Activated CD4-positive, alpha-beta T cell treated with anti-CD3 and anti-CD28 coated beads, Interleukin-2, amount 10 ng/mL, durations not matched to agents 7 days and 5 days (primary cell): ENCODE measurements at regions not wholly inside any gene's neighbourhood (a gene's known extent, or its start where the extent isn't known, plus 50 kb on each side); places are given as distances from the start of the nearest gene placed in this dataset.

Experiments
- CTCF ChIA-PET: fragments of 350-600 bp; sonication (Branson Sonifier 250); formaldehyde crosslinking; loops from one replicate; lab custom pipeline; 2021; ENCODE audit warnings: antibody characterized with exemption; lab: Charles Lee
- POLR2A ChIA-PET: fragments of 350-600 bp; sonication (Branson Sonifier 250); formaldehyde crosslinking; loops from one replicate; lab custom pipeline; 2021; ENCODE audit warnings: antibody characterized with exemption; lab: Charles Lee
- DNase-seq: peaks from one replicate; pipeline ENCODE4 v3.0.0-alpha.2; 2020
- H3K27ac Mint-ChIP-seq: one replicate; pipeline ENCODE4 v1.8.0; 2021; ENCODE audit warnings: mild to moderate bottlenecking, moderate library complexity, mixed read lengths
- H3K27me3 Mint-ChIP-seq: one replicate; pipeline ENCODE4 v1.8.0; 2021; ENCODE audit warnings: mixed read lengths
- H3K36me3 Mint-ChIP-seq: one replicate; pipeline ENCODE4 v1.8.0; 2021; ENCODE audit warnings: low read depth, mixed read lengths
- H3K4me1 Mint-ChIP-seq: one replicate; pipeline ENCODE4 v1.8.0; 2021; ENCODE audit warnings: mixed read lengths
- H3K4me3 Mint-ChIP-seq: one replicate; pipeline ENCODE4 v1.8.0; 2021; ENCODE audit warnings: mild to moderate bottlenecking, moderate library complexity, mixed read lengths
- H3K9me3 Mint-ChIP-seq: one replicate; pipeline ENCODE4 v1.8.0; 2021; ENCODE audit warnings: mixed read lengths

DNA sequence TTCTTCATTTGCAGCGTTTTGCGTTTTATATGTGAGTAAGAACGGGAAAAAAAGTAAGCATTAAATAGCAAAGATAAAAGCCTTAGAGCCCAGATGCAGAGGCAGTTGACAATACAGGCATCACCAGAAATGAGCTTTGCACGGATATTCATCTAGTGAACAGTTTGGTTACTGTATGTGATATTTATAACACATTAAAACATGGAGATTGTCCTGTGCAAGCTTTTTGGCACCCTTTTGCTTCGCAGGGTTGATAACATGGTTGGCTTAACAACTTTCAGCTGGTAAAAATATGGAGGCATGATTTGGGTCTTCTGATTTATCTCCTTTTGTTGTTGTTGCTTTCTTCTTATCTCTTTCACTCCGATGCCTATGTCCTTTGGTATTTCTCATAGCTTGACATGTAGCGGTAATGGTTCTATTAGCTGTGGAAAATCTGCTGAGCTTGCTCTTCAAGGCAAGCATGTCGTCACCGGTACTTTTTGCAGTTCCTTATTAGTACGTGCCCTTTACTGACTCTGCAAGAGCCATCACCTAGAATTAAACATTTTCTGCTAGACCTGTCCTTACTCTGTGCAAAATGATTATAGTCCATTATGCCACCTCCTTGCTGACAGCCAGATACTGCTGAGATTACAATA lies 102.9 kb downstream of the PCDH7 start:
- POLR2A ChIA-PET, result no interaction called here
- Mint-ChIP-seq H3K4me3 (no peak overlapping the region), H3K4me1 (no peaks in the 10 kb centered on the region), H3K9me3 (peaks cover 3% of the 10 kb centered on the region), H3K27ac (no peak overlapping the region), H3K36me3 (no peaks in the 10 kb centered on the region), H3K27me3 (no peaks in the 10 kb centered on the region)
- CTCF ChIA-PET, result no interaction called here
- DNase-seq, result no peak

- Mint-ChIP-seq H3K9me3 (peaks cover 3% of the 10 kb centered on the region), H3K27me3 (no peaks in the 10 kb centered on the region), H3K4me3 (no peak overlapping the region), H3K27ac (no peak overlapping the region), H3K36me3 (no peaks in the 10 kb centered on the region), H3K4me1 (no peaks in the 10 kb centered on the region)
- no peak for DNase-seq
- CTCF ChIA-PET, result no interaction called here
- POLR2A ChIA-PET, result no interaction called here
These were observed 105.0 kb downstream of the PCDH7 start for GRCh38 chr4:30825008-30825770.

DNA sequence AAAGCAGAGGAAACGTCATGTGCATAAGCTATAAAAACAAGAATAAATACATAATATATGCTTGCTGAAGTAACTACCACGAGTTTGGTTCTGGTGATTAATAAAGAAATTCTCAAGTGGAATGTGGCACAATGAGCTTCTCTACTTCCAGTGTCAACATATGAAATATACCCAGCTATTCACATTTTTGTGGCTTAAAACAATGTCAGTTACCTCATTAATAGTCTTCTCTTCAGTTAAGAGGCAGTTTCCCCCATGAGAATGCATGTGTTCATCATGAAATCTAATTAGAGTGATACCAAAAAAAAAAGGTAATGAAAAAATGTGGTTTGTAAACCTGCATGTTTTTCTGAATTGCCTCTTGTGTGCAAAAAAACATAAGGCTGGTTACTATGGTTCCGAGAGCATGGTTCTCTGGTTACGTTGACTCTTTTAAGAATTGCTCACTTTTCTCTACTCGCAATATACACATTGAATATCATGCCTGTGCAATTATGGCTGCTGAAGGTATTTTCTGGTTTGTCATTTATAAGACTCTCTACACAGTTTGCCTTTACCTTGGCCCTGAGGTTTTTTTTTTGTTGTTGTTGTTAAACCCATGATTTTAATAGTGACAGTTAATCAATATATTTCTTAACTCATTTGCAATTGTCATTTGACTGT lies 108.2 kb downstream of the PCDH7 start:
- Mint-ChIP-seq H3K9me3 (no peaks in the 10 kb centered on the region), H3K4me3 (no peak overlapping the region), H3K36me3 (no peaks in the 10 kb centered on the region), H3K27ac (no peak overlapping the region), H3K27me3 (no peaks in the 10 kb centered on the region), H3K4me1 (no peaks in the 10 kb centered on the region)
- no peak for DNase-seq
- ChIA-PET POLR2A (no interaction called here), CTCF (no interaction called here)

DNA sequence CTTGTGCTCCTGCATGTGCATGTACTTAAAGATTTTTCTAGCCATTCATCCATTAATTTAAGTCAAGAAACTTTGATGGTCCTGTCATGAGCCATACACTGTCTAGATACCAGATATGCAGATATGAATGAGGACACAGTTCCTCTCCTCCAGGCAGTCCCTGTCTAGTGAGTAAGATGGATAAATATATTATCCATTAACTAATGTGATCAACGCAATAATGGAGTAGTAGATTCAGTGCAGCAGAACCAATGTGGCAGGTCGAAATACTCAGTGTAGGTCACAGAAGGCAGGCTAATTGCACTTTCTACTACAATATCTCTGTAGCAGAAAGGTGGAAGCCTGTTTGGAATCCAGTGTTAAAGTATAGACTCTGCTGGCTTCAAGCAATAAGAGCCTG lies 112.5 kb downstream of the PCDH7 start:
- Mint-ChIP-seq H3K4me3 (no peak overlapping the region), H3K9me3 (no peaks in the 10 kb centered on the region), H3K27me3 (no peaks in the 10 kb centered on the region), H3K4me1 (no peaks in the 10 kb centered on the region), H3K36me3 (no peaks in the 10 kb centered on the region), H3K27ac (no peak overlapping the region)
- ChIA-PET CTCF (no interaction called here), POLR2A (no interaction called here)
- no peak for DNase-seq

- H3K9me3 Mint-ChIP-seq, result no peaks in the 10 kb centered on the region
- H3K27me3 Mint-ChIP-seq, result no peaks in the 10 kb centered on the region
- H3K4me3 Mint-ChIP-seq, result no peak overlapping the region
- H3K36me3 Mint-ChIP-seq, result no peaks in the 10 kb centered on the region
- no peak for DNase-seq
- no peaks in the 10 kb centered on the region for H3K4me1 Mint-ChIP-seq
- CTCF ChIA-PET, result no interaction called here
- no peak overlapping the region for H3K27ac Mint-ChIP-seq
- POLR2A ChIA-PET, result no interaction called here
These were observed 113.0 kb downstream of the PCDH7 start for GRCh38 chr4:30833206-30833605.

DNA sequence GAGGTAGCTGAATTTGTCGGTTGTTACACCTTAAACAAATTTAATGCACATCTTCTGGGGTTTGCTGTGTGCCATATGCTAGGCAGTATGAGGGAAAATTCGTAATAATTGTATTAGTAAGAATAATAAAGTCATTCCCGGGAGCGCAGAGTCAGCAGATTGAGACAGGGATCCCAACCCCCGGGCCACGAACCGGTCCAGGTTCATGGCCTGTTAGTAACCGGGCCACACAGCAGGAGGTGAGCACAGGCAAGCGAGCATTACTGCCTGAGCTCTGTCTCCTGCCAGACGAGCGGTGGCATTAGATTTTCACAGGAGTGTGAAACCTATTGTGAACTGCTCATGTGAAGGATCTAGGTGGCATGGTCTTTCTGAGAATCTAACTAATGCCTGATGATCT lies 114.9 kb downstream of the PCDH7 start:
- POLR2A ChIA-PET, result no interaction called here
- Mint-ChIP-seq H3K27ac (no peak overlapping the region), H3K4me3 (no peak overlapping the region), H3K4me1 (no peaks in the 10 kb centered on the region), H3K36me3 (no peaks in the 10 kb centered on the region), H3K27me3 (no peaks in the 10 kb centered on the region), H3K9me3 (no peaks in the 10 kb centered on the region)
- no peak for DNase-seq
- CTCF ChIA-PET, result no interaction called here

GRCh38 chr4:30836231-30836630 lies 116.1 kb downstream of the PCDH7 start:
- POLR2A ChIA-PET, result no interaction called here

GRCh38 chr4:30837131-30837539 lies 117.0 kb downstream of the PCDH7 start:
- ChIA-PET CTCF (no interaction called here), POLR2A (no interaction called here)
- no peaks in the 10 kb centered on the region for H3K4me1 Mint-ChIP-seq

More at GRCh38 chr4:30836231-30836630, 116.1 kb downstream of the PCDH7 start:
- Mint-ChIP-seq H3K4me1 (no peaks in the 10 kb centered on the region), H3K27ac (no peak overlapping the region), H3K27me3 (no peaks in the 10 kb centered on the region), H3K4me3 (no peak overlapping the region), H3K36me3 (no peaks in the 10 kb centered on the region), H3K9me3 (no peaks in the 10 kb centered on the region)
- CTCF ChIA-PET, result no interaction called here
- DNase-seq, result no peak

GRCh38 chr4:30837861-30838260 lies 117.7 kb downstream of the PCDH7 start:
- H3K4me3 Mint-ChIP-seq, result no peak overlapping the region
- H3K36me3 Mint-ChIP-seq, result no peaks in the 10 kb centered on the region
- DNase-seq, result no peak
- no peaks in the 10 kb centered on the region for H3K4me1 Mint-ChIP-seq
- ChIA-PET CTCF (no interaction called here), POLR2A (no interaction called here)
- H3K9me3 Mint-ChIP-seq, result no peaks in the 10 kb centered on the region
- no peak overlapping the region for H3K27ac Mint-ChIP-seq
- no peaks in the 10 kb centered on the region for H3K27me3 Mint-ChIP-seq

More at GRCh38 chr4:30837131-30837539, 117.0 kb downstream of the PCDH7 start:
- no peak overlapping the region for H3K4me3 Mint-ChIP-seq
- no peaks in the 10 kb centered on the region for H3K27me3 Mint-ChIP-seq
- DNase-seq, result no peak
- no peaks in the 10 kb centered on the region for H3K9me3 Mint-ChIP-seq
- H3K36me3 Mint-ChIP-seq, result no peaks in the 10 kb centered on the region
- H3K27ac Mint-ChIP-seq, result no peak overlapping the region

DNA sequence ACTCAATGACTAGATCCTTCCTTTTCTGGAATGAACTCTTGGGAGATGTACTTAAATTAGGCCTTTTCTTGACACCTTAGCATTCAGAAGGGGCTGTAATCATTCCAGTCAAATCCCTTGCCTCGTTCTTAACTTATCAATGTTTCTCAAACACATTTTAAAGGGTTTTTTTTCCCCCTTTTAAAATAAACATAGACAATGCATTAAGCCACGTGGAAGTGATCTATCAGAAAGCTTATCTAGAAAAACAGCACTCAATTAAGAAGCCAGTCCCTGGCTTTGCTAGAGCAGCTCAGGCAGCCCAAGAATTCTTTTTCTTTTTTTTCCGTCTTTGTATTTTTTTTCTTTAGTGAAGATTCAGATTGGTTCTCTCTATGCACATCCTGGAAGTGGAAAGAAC lies 118.2 kb downstream of the PCDH7 start:
- Mint-ChIP-seq H3K4me1 (no peaks in the 10 kb centered on the region), H3K36me3 (no peaks in the 10 kb centered on the region), H3K27me3 (no peaks in the 10 kb centered on the region), H3K4me3 (no peak overlapping the region), H3K9me3 (no peaks in the 10 kb centered on the region), H3K27ac (no peak overlapping the region)
- no peak for DNase-seq
- CTCF ChIA-PET, result no interaction called here
- POLR2A ChIA-PET, result no interaction called here

- no peak for DNase-seq
- Mint-ChIP-seq H3K4me1 (no peaks in the 10 kb centered on the region), H3K36me3 (no peaks in the 10 kb centered on the region), H3K4me3 (no peak overlapping the region), H3K27me3 (no peaks in the 10 kb centered on the region), H3K9me3 (no peaks in the 10 kb centered on the region), H3K27ac (no peak overlapping the region)
- CTCF ChIA-PET, result no interaction called here
- POLR2A ChIA-PET, result no interaction called here
These were observed 119.7 kb downstream of the PCDH7 start for GRCh38 chr4:30839583-30840520.

GRCh38 chr4:30840571-30840970 lies 120.4 kb downstream of the PCDH7 start:
- no peak overlapping the region for H3K4me3 Mint-ChIP-seq
- H3K9me3 Mint-ChIP-seq, result no peaks in the 10 kb centered on the region
- H3K4me1 Mint-ChIP-seq, result no peaks in the 10 kb centered on the region
- ChIA-PET POLR2A (no interaction called here), CTCF (no interaction called here)
- no peak overlapping the region for H3K27ac Mint-ChIP-seq
- no peak for DNase-seq
- no peaks in the 10 kb centered on the region for H3K27me3 Mint-ChIP-seq
- no peaks in the 10 kb centered on the region for H3K36me3 Mint-ChIP-seq

DNA sequence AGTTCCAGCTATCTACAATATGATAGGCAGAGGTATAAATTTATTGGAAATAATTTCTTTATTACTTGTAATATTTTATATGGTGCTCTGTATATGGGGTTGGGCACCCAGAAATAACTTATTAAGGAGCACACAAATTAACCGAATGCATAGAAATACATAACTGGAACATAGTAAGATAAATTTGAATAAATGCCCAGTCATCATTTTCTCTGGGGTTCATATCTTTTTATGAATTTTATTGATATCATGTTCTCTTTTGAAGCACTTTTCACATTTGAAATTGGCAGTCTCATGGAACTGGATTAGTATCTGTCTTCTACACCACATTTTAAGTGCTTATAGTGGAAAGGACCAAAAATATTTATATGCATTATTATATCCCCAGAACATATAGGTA lies 122.0 kb downstream of the PCDH7 start:
- Mint-ChIP-seq H3K27ac (no peak overlapping the region), H3K4me1 (no peaks in the 10 kb centered on the region), H3K27me3 (no peaks in the 10 kb centered on the region), H3K4me3 (no peak overlapping the region), H3K36me3 (no peaks in the 10 kb centered on the region), H3K9me3 (no peaks in the 10 kb centered on the region)
- CTCF ChIA-PET, result no interaction called here
- POLR2A ChIA-PET, result no interaction called here
- DNase-seq, result no peak
